Neural cell (in vitro differentiated cells): ENCODE measurements at regions not wholly inside any gene's neighbourhood (a gene's known extent, or its start where the extent isn't known, plus 50 kb on each side); places are given as distances from the start of the nearest gene placed in this dataset.
"Not testable (repeated sequence)": the region's sequence is repeated elsewhere in the genome, so short reads cannot be mapped to it uniquely, and the experiment has no call there.

ENCODE experiments used
- H2AFZ ChIP-seq: fragments of 200-600, 300-800 bp; sonication (generic), shearing (Covaris generic); 2 replicates; pipeline ENCODE4 v1.6.0; 2014; ENCODE audit warnings: low read depth, mild to moderate bottlenecking, antibody characterized with exemption, low read length, moderate library complexity
- H3F3A ChIP-seq: fragments of 200-600 bp; shearing (Covaris generic); 2 replicates; pipeline ENCODE4 v1.6.1; 2016; ENCODE audit warnings: mild to moderate bottlenecking, moderate library complexity, mixed read lengths, antibody characterized with exemption, low read length; ENCODE audit not compliant: insufficient read depth, poor library complexity, severe bottlenecking
- H3K27ac ChIP-seq: fragments of 200-600, 300-800 bp; sonication (generic), shearing (Covaris generic); 2 replicates; pipeline ENCODE4 v1.5.1; 2014; ENCODE audit warnings: mild to moderate bottlenecking, low read length, moderate library complexity
- H3K27me3 ChIP-seq: fragments of 300-800, 200-600 bp; sonication (generic), shearing (Covaris generic); 2 replicates; pipeline ENCODE4 v1.6.0; 2014; ENCODE audit warnings: mild to moderate bottlenecking, low read depth, low read length, moderate library complexity; ENCODE audit not compliant: insufficient read depth
- H3K36me3 ChIP-seq: fragments of 300-800, 200-600 bp; sonication (generic), shearing (Covaris generic); 2 replicates; pipeline ENCODE4 v1.5.1; 2014; ENCODE audit warnings: mild to moderate bottlenecking, antibody characterized with exemption, low read length, moderate library complexity; ENCODE audit not compliant: insufficient read depth
- H3K4me2 ChIP-seq: fragments of 300-800, 200-600 bp; sonication (generic), shearing (Covaris generic); 2 replicates; pipeline ENCODE4 v1.6.0; 2014; ENCODE audit warnings: mild to moderate bottlenecking, low read length
- H3K4me3 ChIP-seq: fragments of 300-800, 200-600 bp; sonication (generic), shearing (Covaris generic); 2 replicates; pipeline ENCODE4 v1.5.1; 2014; ENCODE audit warnings: mild to moderate bottlenecking, low read length, moderate library complexity
- H3K79me2 ChIP-seq: fragments of 200-600 bp; shearing (Covaris generic); replicated peaks from 2 replicates; pipeline ENCODE4 v1.6.0; 2014; ENCODE audit warnings: mild to moderate bottlenecking, low read length, moderate library complexity; ENCODE audit not compliant: insufficient read depth
- H3K9ac ChIP-seq: fragments of 300-800, 200-600 bp; sonication (generic), shearing (Covaris generic); 2 replicates; pipeline ENCODE4 v1.6.1; 2016; ENCODE audit warnings: mild to moderate bottlenecking, low read length, mixed read lengths
- H3K9me2 ChIP-seq: fragments of 200-600 bp; shearing (Covaris generic); 2 replicates; pipeline ENCODE4 v1.6.1; 2016; ENCODE audit warnings: mild to moderate bottlenecking, low read length, mixed read lengths; ENCODE audit not compliant: insufficient read depth
- H3K9me3 ChIP-seq: fragments of 200-600, 300-800 bp; sonication (generic), shearing (Covaris generic); 2 replicates; pipeline ENCODE4 v1.6.1; 2016; ENCODE audit warnings: mild to moderate bottlenecking, mixed run types, low read length, moderate library complexity, mixed read lengths
- H4K20me1 ChIP-seq: fragments of 200-600 bp; shearing (Covaris generic); 2 replicates; pipeline ENCODE4 v1.6.1; 2016; ENCODE audit warnings: mild to moderate bottlenecking, mixed run types; ENCODE audit not compliant: insufficient read depth
- CTCF ChIP-seq: fragments of 450-650 bp; IDR thresholded peaks from 2 replicates; pipeline ENCODE4 v1.5.1; 2014; ENCODE audit warnings: antibody characterized with exemption, mild to moderate bottlenecking, moderate library complexity; ENCODE audit not compliant: poor library complexity, severe bottlenecking
- EP300 ChIP-seq: fragments of 450-650 bp; conservative IDR thresholded peaks from 2 replicates; pipeline ENCODE4 v1.6.1; 2014; ENCODE audit warnings: antibody characterized with exemption, mild to moderate bottlenecking, moderate library complexity; ENCODE audit not compliant: poor library complexity, severe bottlenecking
- EZH2 ChIP-seq: fragments of 200-600, 300-800 bp; shearing (Covaris generic), sonication (generic); IDR thresholded peaks from 2 replicates; pipeline ENCODE4 v1.6.1; 2014; ENCODE audit warnings: antibody characterized with exemption, low read length, borderline replicate concordance, mild to moderate bottlenecking; ENCODE audit not compliant: insufficient read depth, poor library complexity, severe bottlenecking
- MXI1 ChIP-seq: fragments of 450-650 bp; conservative IDR thresholded peaks from 2 replicates; pipeline ENCODE4 v1.6.1; 2014; ENCODE audit warnings: antibody characterized with exemption, mild to moderate bottlenecking; ENCODE audit not compliant: poor library complexity, severe bottlenecking
- POLR2AphosphoS5 ChIP-seq: IDR thresholded peaks from 2 replicates; pipeline ENCODE4 v1.6.1; 2012
- RAD21 ChIP-seq: fragments of 450-650 bp; conservative IDR thresholded peaks from 2 replicates; pipeline ENCODE4 v1.6.1; 2014; ENCODE audit warnings: antibody characterized with exemption, mild to moderate bottlenecking, moderate library complexity
- SMC3 ChIP-seq: fragments of 450-650 bp; conservative IDR thresholded peaks from 2 replicates; pipeline ENCODE4 v1.6.1; 2014; ENCODE audit warnings: antibody characterized with exemption, mild to moderate bottlenecking, moderate library complexity; ENCODE audit not compliant: poor library complexity
- TAF1 ChIP-seq: IDR thresholded peaks from 2 replicates; pipeline ENCODE4 v1.6.1; 2012; ENCODE audit warnings: low read depth
- TF ChIP-seq, protein P1 (sequence below): IDR thresholded peaks from 2 replicates; pipeline ENCODE4 v1.6.1; 2012; ENCODE audit warnings: borderline replicate concordance

GRCh38 chr5:152650413-152650812 lies 245.3 kb upstream of the NMUR2 start:
- no peaks in the 10 kb centered on the region for H3K79me2 ChIP-seq

DNA sequence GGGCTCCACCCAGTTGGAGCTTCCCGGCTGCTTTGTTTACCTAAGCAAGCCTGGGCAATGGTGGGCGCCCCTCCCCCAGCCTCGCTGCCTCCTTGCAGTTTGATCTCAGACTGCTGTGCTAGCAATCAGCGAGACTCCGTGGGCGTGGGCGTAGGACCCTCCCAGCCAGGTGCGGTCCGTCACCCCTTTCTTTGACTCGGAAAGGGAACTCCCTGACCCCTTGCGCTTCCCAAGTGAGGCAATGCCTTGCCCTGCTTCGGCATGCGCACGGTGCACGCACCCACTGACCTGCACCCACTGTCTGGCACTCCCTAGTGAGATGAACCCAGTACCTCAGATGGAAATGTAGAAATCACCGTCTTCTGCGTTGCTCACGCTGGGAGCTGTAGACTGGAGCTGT lies 254.4 kb upstream of the NMUR2 start:
- not testable (repeated sequence) for H3K27ac ChIP-seq, H4K20me1 ChIP-seq, H2AFZ ChIP-seq, H3F3A ChIP-seq, H3K9me2 ChIP-seq, H3K9me3 ChIP-seq, H3K79me2 ChIP-seq, H3K9ac ChIP-seq, H3K36me3 ChIP-seq, H3K4me2 ChIP-seq, H3K27me3 ChIP-seq, H3K4me3 ChIP-seq

More at GRCh38 chr5:152650413-152650812, 245.3 kb upstream of the NMUR2 start:
- Histone ChIP-seq H3K27ac (no peak overlapping the region), H3K4me3 (no peak overlapping the region), H3K36me3 (no peaks in the 10 kb centered on the region), H3K4me2 (no peak overlapping the region), H4K20me1 (no peaks in the 10 kb centered on the region), H2AFZ (no peak overlapping the region), H3K9me2 (no peaks in the 10 kb centered on the region), H3F3A (no peaks in the 10 kb centered on the region), H3K27me3 (no peaks in the 10 kb centered on the region), H3K9ac (no peak overlapping the region), H3K9me3 (no peaks in the 10 kb centered on the region)
- TF ChIP-seq, protein P1, sequence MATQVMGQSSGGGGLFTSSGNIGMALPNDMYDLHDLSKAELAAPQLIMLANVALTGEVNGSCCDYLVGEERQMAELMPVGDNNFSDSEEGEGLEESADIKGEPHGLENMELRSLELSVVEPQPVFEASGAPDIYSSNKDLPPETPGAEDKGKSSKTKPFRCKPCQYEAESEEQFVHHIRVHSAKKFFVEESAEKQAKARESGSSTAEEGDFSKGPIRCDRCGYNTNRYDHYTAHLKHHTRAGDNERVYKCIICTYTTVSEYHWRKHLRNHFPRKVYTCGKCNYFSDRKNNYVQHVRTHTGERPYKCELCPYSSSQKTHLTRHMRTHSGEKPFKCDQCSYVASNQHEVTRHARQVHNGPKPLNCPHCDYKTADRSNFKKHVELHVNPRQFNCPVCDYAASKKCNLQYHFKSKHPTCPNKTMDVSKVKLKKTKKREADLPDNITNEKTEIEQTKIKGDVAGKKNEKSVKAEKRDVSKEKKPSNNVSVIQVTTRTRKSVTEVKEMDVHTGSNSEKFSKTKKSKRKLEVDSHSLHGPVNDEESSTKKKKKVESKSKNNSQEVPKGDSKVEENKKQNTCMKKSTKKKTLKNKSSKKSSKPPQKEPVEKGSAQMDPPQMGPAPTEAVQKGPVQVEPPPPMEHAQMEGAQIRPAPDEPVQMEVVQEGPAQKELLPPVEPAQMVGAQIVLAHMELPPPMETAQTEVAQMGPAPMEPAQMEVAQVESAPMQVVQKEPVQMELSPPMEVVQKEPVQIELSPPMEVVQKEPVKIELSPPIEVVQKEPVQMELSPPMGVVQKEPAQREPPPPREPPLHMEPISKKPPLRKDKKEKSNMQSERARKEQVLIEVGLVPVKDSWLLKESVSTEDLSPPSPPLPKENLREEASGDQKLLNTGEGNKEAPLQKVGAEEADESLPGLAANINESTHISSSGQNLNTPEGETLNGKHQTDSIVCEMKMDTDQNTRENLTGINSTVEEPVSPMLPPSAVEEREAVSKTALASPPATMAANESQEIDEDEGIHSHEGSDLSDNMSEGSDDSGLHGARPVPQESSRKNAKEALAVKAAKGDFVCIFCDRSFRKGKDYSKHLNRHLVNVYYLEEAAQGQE: no peak
- TF ChIP-seq SMC3 (no peak), EZH2 (no peak), CTCF (no peak), TAF1 (no peak), EP300 (no peak), MXI1 (no peak), POLR2AphosphoS5 (no peak), RAD21 (no peak)

DNA sequence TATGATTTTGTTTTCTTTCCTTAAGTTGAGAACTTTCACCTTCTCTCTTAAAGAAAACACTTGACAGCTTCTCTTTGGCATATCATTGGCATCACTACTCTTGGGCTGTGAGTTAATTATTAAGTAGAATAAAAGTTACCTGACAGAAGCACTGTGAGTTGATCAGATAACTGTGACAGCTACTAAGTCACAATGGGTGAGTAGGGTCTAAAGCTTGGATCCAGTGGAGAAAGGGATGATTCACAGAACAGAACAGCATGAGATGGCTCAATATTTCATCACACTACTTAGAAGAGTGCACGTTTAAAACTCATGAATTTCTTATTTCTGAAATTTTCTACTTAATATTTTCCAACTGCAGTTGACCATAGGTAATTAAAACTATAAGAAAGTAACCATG lies 268.5 kb upstream of the NMUR2 start:
- TF ChIP-seq RAD21: no peak
- no peak for TF ChIP-seq EZH2
- TF ChIP-seq TAF1: no peak
- no peak for TF ChIP-seq POLR2AphosphoS5
- no peak for TF ChIP-seq MXI1
- TF ChIP-seq, protein P1: no peak
- no peaks in the 10 kb centered on the region for H4K20me1 ChIP-seq
- no peaks in the 10 kb centered on the region for H3K36me3 ChIP-seq
- H3K27me3 ChIP-seq: no peaks in the 10 kb centered on the region
- no peaks in the 10 kb centered on the region for H3F3A ChIP-seq
- H2AFZ ChIP-seq: no peak overlapping the region
- H3K9me3 ChIP-seq: no peaks in the 10 kb centered on the region
- no peak overlapping the region for H3K4me3 ChIP-seq
- no peak overlapping the region for H3K4me2 ChIP-seq
- no peak overlapping the region for H3K27ac ChIP-seq
- H3K9me2 ChIP-seq: no peaks in the 10 kb centered on the region
- no peaks in the 10 kb centered on the region for H3K79me2 ChIP-seq
- no peak overlapping the region for H3K9ac ChIP-seq
